ENCODE measurements at regions not wholly inside any gene's neighbourhood (a gene's known extent, or its start where the extent isn't known, plus 50 kb on each side); places are given as distances from the start of the nearest gene placed in this dataset.

DNA sequence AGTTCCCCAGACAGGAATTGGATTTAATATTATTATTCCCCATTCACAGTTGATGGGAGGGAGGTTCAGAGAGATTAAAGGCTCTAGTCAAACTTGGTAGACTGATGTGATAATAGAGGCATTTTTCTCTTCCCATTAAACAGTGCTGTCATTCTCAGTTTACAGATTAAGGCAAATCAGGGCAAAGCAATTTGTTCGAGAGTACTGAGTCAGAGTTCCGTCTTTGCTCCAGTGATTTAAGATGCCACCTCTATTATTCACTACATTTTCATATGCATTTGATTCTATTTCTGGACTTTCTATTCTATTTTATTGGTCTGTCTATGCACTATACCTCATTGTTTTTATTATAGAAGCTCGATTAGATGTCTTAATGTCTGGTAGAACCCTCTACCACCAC is 201.0 kb upstream of the RAI14 start:
- ATAC-seq (ENCODE audit: insufficient read depth, low FRiP score) = no peak
- TF ChIP-seq, protein P1, sequence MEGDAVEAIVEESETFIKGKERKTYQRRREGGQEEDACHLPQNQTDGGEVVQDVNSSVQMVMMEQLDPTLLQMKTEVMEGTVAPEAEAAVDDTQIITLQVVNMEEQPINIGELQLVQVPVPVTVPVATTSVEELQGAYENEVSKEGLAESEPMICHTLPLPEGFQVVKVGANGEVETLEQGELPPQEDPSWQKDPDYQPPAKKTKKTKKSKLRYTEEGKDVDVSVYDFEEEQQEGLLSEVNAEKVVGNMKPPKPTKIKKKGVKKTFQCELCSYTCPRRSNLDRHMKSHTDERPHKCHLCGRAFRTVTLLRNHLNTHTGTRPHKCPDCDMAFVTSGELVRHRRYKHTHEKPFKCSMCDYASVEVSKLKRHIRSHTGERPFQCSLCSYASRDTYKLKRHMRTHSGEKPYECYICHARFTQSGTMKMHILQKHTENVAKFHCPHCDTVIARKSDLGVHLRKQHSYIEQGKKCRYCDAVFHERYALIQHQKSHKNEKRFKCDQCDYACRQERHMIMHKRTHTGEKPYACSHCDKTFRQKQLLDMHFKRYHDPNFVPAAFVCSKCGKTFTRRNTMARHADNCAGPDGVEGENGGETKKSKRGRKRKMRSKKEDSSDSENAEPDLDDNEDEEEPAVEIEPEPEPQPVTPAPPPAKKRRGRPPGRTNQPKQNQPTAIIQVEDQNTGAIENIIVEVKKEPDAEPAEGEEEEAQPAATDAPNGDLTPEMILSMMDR (IDR thresholded peaks at IDR 0.05; ENCODE audit: control extremely low read depth, extremely low read depth) = no peak
- no peak overlapping the region for H3K9ac ChIP-seq (ENCODE audit: insufficient read depth in 1 of 2, low read length in 2 of 2)
- no peak for DNase-seq
- H3K9me3 ChIP-seq (ENCODE audit: control insufficient read depth in 4 of 4, insufficient read depth in 3 of 4, low read length in 3 of 4) = no peaks in the 10 kb centered on the region
- no peaks in the 10 kb centered on the region for H3K36me3 ChIP-seq (ENCODE audit: control insufficient read depth in 4 of 4, insufficient read depth in 4 of 4, low read length in 4 of 4)
- no peak overlapping the region for H3K27ac ChIP-seq (ENCODE audit: low read depth in 1 of 2, low read length in 1 of 2)
- no peaks in the 10 kb centered on the region for H3K27me3 ChIP-seq (ENCODE audit: control insufficient read depth in 3 of 3, insufficient read depth in 3 of 3, low read length in 2 of 3)
- H3K4me3 ChIP-seq = no peak overlapping the region
- WGBS, 2 donors = 88 to 94% methylated on average over 3 of the region's 3 CpGs
- H3K4me1 ChIP-seq (ENCODE audit: control insufficient read depth in 5 of 5, insufficient read depth in 5 of 5, low read length in 5 of 5) = peaks cover 0 to 10% (median 0%) of the 10 kb centered on the region in 5 donors

DNA sequence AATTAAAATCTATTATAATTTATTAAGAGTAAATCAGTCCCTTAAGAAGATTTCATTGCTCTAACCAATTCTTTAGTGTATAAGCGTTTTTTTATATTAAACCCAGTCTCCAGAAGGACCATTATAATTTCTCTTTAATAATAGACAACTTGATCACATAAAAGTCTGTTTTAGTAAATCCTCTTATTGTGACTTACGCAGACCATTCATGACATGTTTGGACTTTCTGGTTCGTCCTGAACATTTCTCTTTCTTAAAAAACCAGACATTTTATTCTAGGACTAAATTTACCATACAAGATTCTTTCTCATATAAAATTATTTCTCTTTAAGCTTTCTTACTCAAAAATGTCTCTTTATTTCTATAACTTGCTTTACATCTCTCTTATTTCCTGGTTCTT is 196.2 kb upstream of the RAI14 start:
- Histone ChIP-seq H3K9ac (ENCODE audit: insufficient read depth in 1 of 2, low read length in 2 of 2) (no peak overlapping the region), H3K27me3 (ENCODE audit: control insufficient read depth in 3 of 3, insufficient read depth in 3 of 3, low read length in 2 of 3) (no peaks in the 10 kb centered on the region), H3K4me1 (ENCODE audit: control insufficient read depth in 5 of 5, insufficient read depth in 5 of 5, low read length in 5 of 5) (no peaks in the 10 kb centered on the region), H3K9me3 (ENCODE audit: control insufficient read depth in 4 of 4, insufficient read depth in 3 of 4, low read length in 3 of 4) (no peaks in the 10 kb centered on the region), H3K4me3 (no peak overlapping the region), H3K27ac (ENCODE audit: low read depth in 1 of 2, low read length in 1 of 2) (no peak overlapping the region), H3K36me3 (ENCODE audit: control insufficient read depth in 4 of 4, insufficient read depth in 4 of 4, low read length in 4 of 4) (no peaks in the 10 kb centered on the region)
- 43 to 56% methylated on average over 3 of the region's 3 CpGs for WGBS, 2 donors
- no peak for ATAC-seq (ENCODE audit: insufficient read depth, low FRiP score)
- DNase-seq = no peak
- TF ChIP-seq, protein P1 (IDR thresholded peaks at IDR 0.05; ENCODE audit: control extremely low read depth, extremely low read depth) = no peak

DNA sequence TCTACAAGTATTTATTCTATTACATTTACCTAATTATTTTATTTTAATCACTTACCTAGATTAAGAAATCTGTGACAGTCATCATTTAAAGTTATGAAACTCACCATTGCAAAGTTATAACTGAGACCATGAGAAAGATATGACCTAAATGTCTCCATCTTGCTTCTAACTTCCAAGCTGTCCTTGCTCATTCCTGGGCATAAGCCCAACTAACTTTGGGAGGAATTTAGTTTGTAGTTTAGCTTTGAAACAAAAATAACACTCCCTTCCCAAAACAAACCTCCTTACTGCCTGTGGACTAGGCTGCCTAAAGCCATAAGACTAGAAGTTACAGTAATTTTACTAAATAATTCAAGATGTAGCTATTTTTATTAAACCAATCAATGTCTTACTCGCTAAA is 195.6 kb upstream of the RAI14 start:
- DNase-seq (no peak), ATAC-seq (ENCODE audit: insufficient read depth, low FRiP score) (no peak)
- no peak overlapping the region for H3K9ac ChIP-seq (ENCODE audit: insufficient read depth in 1 of 2, low read length in 2 of 2)
- no peaks in the 10 kb centered on the region for H3K27me3 ChIP-seq (ENCODE audit: control insufficient read depth in 3 of 3, insufficient read depth in 3 of 3, low read length in 2 of 3)
- no peak overlapping the region for H3K4me3 ChIP-seq
- WGBS, 2 donors = 47 to 56% methylated on average over 1 of the region's 1 CpG
- H3K36me3 ChIP-seq (ENCODE audit: control insufficient read depth in 4 of 4, insufficient read depth in 4 of 4, low read length in 4 of 4) = no peaks in the 10 kb centered on the region
- H3K4me1 ChIP-seq (ENCODE audit: control insufficient read depth in 5 of 5, insufficient read depth in 5 of 5, low read length in 5 of 5) = no peaks in the 10 kb centered on the region
- TF ChIP-seq, protein P1 (IDR thresholded peaks at IDR 0.05; ENCODE audit: control extremely low read depth, extremely low read depth) = no peak
- H3K27ac ChIP-seq (ENCODE audit: low read depth in 1 of 2, low read length in 1 of 2) = no peak overlapping the region
- no peaks in the 10 kb centered on the region for H3K9me3 ChIP-seq (ENCODE audit: control insufficient read depth in 4 of 4, insufficient read depth in 3 of 4, low read length in 3 of 4)

DNA sequence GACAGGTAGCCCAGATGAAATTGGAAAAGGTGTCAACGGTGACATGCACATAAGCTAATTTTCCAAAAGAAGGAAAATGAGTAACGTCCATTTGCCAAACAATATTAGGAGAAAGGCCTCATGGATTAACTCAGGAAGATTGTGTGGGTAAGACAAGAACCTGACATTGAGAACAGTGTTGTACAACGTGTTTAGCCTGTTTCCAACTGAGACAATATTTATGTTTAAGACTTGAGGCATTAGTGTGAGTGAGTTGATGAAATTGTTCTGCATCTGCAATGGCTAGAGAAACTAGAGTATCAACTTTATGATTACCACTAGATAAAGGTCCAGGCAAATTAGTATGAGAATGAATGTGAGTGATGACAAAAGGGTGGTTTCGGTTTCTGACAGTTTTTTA is 191.3 kb upstream of the RAI14 start:
- no peak for ATAC-seq (ENCODE audit: insufficient read depth, low FRiP score)
- Histone ChIP-seq H3K9me3 (ENCODE audit: control insufficient read depth in 4 of 4, insufficient read depth in 3 of 4, low read length in 3 of 4) (no peaks in the 10 kb centered on the region), H3K9ac (ENCODE audit: insufficient read depth in 1 of 2, low read length in 2 of 2) (no peak overlapping the region)

More for the DNA sequence above, 191.3 kb upstream of the RAI14 start:
- H3K27ac ChIP-seq (ENCODE audit: low read depth in 1 of 2, low read length in 1 of 2) = no peak overlapping the region
- H3K36me3 ChIP-seq (ENCODE audit: control insufficient read depth in 4 of 4, insufficient read depth in 4 of 4, low read length in 4 of 4) = no peaks in the 10 kb centered on the region
- H3K27me3 ChIP-seq (ENCODE audit: control insufficient read depth in 3 of 3, insufficient read depth in 3 of 3, low read length in 2 of 3) = no peaks in the 10 kb centered on the region
- no peak overlapping the region for H3K4me3 ChIP-seq
- DNase-seq = peak in 1 of 3 donors; percentile 51
- TF ChIP-seq, protein P1 (IDR thresholded peaks at IDR 0.05; ENCODE audit: control extremely low read depth, extremely low read depth) = no peak
- 41 to 52% methylated on average over 4 of the region's 4 CpGs for WGBS, 2 donors
- no peaks in the 10 kb centered on the region for H3K4me1 ChIP-seq (ENCODE audit: control insufficient read depth in 5 of 5, insufficient read depth in 5 of 5, low read length in 5 of 5)

Measured in lung (tissue), 11 donors.